COLO668 (cell line): ENCODE measurements at regions not wholly inside any gene's neighbourhood (a gene's known extent, or its start where the extent isn't known, plus 50 kb on each side); places are given as distances from the start of the nearest gene placed in this dataset.
"Not testable (repeated sequence)": the region's sequence is repeated elsewhere in the genome, so short reads cannot be mapped to it uniquely, and the experiment has no call there.

Experiments used
- DNase-seq: peaks from one replicate; lab custom pipeline; 2025; ENCODE audit not compliant: unreplicated experiment; lab: John Stamatoyannopoulos, UW

- no peak for DNase-seq
Observed at GRCh38 chr9:105972466-105973204, 278.3 kb downstream of the TMEM38B start.

GRCh38 chr9:105973951-105974351 is 279.6 kb downstream of the TMEM38B start:
- no peak for DNase-seq

- DNase-seq: no peak
Observed at GRCh38 chr9:105975886-105976645, 281.7 kb downstream of the TMEM38B start.

GRCh38 chr9:105978336-105978735 is 284.0 kb downstream of the TMEM38B start:
- DNase-seq: no peak

GRCh38 chr9:105978826-105979225 is 284.5 kb downstream of the TMEM38B start:
- no peak for DNase-seq

GRCh38 chr9:105979290-105979689 is 284.9 kb downstream of the TMEM38B start:
- DNase-seq: no peak

- DNase-seq: no peak
Observed at GRCh38 chr9:105984714-105985113, 290.4 kb downstream of the TMEM38B start.

- DNase-seq: peak; percentile 19
Observed at GRCh38 chr9:105993116-105993854, 298.9 kb downstream of the TMEM38B start.

- DNase-seq: no peak
Observed at GRCh38 chr9:105993921-105994715, 299.8 kb downstream of the TMEM38B start.

- DNase-seq: peak; percentile 38
Observed at GRCh38 chr9:105994970-105995369, 300.6 kb downstream of the TMEM38B start.

- DNase-seq: no peak
Observed at GRCh38 chr9:106017198-106017740, 322.9 kb downstream of the TMEM38B start.

- DNase-seq: peak; percentile 25
Observed at GRCh38 chr9:106019039-106019680, 324.8 kb downstream of the TMEM38B start.

- no peak for DNase-seq
Observed at GRCh38 chr9:106019702-106020101, 325.4 kb downstream of the TMEM38B start.

- no peak for DNase-seq
Observed at GRCh38 chr9:106020186-106020585, 325.8 kb downstream of the TMEM38B start.

GRCh38 chr9:106023455-106023854 is 329.1 kb downstream of the TMEM38B start:
- no peak for DNase-seq

GRCh38 chr9:106025453-106025852 is 331.1 kb downstream of the TMEM38B start:
- DNase-seq: no peak

GRCh38 chr9:106030146-106030545 is 335.8 kb downstream of the TMEM38B start:
- not testable (repeated sequence) for DNase-seq

GRCh38 chr9:106032978-106033377 is 338.6 kb downstream of the TMEM38B start:
- DNase-seq: no peak

- peak; percentile 36 for DNase-seq
Observed at GRCh38 chr9:106035806-106036205, 341.5 kb downstream of the TMEM38B start.
